ENCODE measurements at regions not wholly inside any gene's neighbourhood (a gene's known extent, or its start where the extent isn't known, plus 50 kb on each side); places are given as distances from the start of the nearest gene placed in this dataset.
"Not testable (repeated sequence)": the region's sequence is repeated elsewhere in the genome, so short reads cannot be mapped to it uniquely, and the experiment has no call there.

DNA sequence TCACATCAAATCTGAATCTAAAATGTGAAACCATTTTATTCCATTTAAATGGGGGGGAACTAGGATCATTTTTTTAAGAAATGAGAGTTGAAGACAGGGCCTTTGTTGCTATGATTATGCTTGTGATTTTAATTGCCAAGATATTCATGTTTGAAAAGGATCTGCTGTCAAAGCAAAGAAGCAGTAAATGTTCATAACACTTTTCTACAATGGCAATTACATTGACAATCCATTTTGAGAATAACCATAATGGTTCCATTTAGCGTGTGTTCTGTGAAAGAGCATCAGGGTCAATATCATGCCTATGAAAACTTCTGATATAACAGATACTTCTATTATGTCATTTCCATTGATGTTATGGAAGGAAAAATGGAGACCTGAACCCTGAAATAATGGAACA is 745.8 kb upstream of the SGO1 start:
- TF ChIP-seq, protein P1, sequence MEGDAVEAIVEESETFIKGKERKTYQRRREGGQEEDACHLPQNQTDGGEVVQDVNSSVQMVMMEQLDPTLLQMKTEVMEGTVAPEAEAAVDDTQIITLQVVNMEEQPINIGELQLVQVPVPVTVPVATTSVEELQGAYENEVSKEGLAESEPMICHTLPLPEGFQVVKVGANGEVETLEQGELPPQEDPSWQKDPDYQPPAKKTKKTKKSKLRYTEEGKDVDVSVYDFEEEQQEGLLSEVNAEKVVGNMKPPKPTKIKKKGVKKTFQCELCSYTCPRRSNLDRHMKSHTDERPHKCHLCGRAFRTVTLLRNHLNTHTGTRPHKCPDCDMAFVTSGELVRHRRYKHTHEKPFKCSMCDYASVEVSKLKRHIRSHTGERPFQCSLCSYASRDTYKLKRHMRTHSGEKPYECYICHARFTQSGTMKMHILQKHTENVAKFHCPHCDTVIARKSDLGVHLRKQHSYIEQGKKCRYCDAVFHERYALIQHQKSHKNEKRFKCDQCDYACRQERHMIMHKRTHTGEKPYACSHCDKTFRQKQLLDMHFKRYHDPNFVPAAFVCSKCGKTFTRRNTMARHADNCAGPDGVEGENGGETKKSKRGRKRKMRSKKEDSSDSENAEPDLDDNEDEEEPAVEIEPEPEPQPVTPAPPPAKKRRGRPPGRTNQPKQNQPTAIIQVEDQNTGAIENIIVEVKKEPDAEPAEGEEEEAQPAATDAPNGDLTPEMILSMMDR (conservative IDR thresholded peaks at IDR 0.05 in 1 of 2, IDR thresholded peaks at IDR 0.05 in 1 of 2; ENCODE audit: low read depth in 1 of 2, low read length in 2 of 2), result no peak
- TF ChIP-seq EZH2 (IDR thresholded peaks at IDR 0.05; ENCODE audit: low read length, missing control alignments), result no peak
- no peaks in the 10 kb centered on the region for H4K20me1 ChIP-seq (ENCODE audit: control insufficient read depth, extremely low read depth, insufficient read depth, low read length)
- H3K79me2 ChIP-seq (ENCODE audit: control insufficient read depth, insufficient read depth, low read length), result no peaks in the 10 kb centered on the region
- H3K27me3 ChIP-seq (ENCODE audit: control insufficient read depth, insufficient read depth, low read length), result no peaks in the 10 kb centered on the region
- no peak overlapping the region for H2AFZ ChIP-seq (ENCODE audit: low read length)
- no peak overlapping the region for H3K4me3 ChIP-seq (replicated peaks in 1 of 4; ENCODE audit: control extremely low read depth in 1 of 4, insufficient read depth in 1 of 4, low read depth in 3 of 4, low read length in 4 of 4)
- H3K4me2 ChIP-seq (ENCODE audit: extremely low read depth, insufficient read depth, low read length), result no peak overlapping the region
- H3K4me1 ChIP-seq (ENCODE audit: control insufficient read depth, extremely low read depth, insufficient read depth, low read length), result no peaks in the 10 kb centered on the region
- no peak overlapping the region for H3K27ac ChIP-seq (ENCODE audit: insufficient read depth, low read length)
- H3K9me3 ChIP-seq (ENCODE audit: control insufficient read depth, insufficient read depth, low read depth, low read length), result no peaks in the 10 kb centered on the region
- no peak overlapping the region for H3K9ac ChIP-seq (ENCODE audit: insufficient read depth, low read length)
- no peak for DNase-seq (ENCODE audit: low read depth in 2 of 2)
- no peaks in the 10 kb centered on the region for H3K36me3 ChIP-seq (ENCODE audit: control insufficient read depth, insufficient read depth, low read length)

DNA sequence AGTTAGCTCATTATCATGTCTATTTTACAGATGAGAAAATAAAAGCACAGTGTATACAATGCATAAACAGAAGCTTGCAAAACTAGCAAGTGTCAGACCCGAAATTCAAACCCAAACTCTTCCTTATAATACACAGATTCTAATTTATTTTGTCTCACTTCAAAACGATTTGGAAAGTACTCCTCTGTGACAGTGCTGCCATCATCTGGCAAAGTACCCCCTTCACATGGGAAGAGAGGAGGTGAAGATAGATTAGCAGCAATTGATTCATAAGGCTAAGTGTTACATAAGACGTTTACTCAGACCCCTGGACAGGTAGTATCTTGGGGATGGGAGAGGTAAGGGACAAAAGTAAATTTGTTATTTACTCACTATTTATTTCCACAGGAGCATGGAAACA is 744.0 kb upstream of the SGO1 start:
- Histone ChIP-seq H3K79me2 (ENCODE audit: control insufficient read depth, insufficient read depth, low read length) (no peaks in the 10 kb centered on the region), H3K9me3 (ENCODE audit: control insufficient read depth, insufficient read depth, low read depth, low read length) (no peaks in the 10 kb centered on the region), H3K27ac (ENCODE audit: insufficient read depth, low read length) (no peak overlapping the region), H4K20me1 (ENCODE audit: control insufficient read depth, extremely low read depth, insufficient read depth, low read length) (no peaks in the 10 kb centered on the region), H3K4me1 (ENCODE audit: control insufficient read depth, extremely low read depth, insufficient read depth, low read length) (no peaks in the 10 kb centered on the region), H3K4me2 (ENCODE audit: extremely low read depth, insufficient read depth, low read length) (no peak overlapping the region), H3K9ac (ENCODE audit: insufficient read depth, low read length) (no peak overlapping the region), H2AFZ (ENCODE audit: low read length) (no peak overlapping the region), H3K27me3 (ENCODE audit: control insufficient read depth, insufficient read depth, low read length) (no peaks in the 10 kb centered on the region), H3K36me3 (ENCODE audit: control insufficient read depth, insufficient read depth, low read length) (no peaks in the 10 kb centered on the region), H3K4me3 (replicated peaks in 1 of 4; ENCODE audit: control extremely low read depth in 1 of 4, insufficient read depth in 1 of 4, low read depth in 3 of 4, low read length in 4 of 4) (no peak overlapping the region)
- TF ChIP-seq, protein P1 (conservative IDR thresholded peaks at IDR 0.05 in 1 of 2, IDR thresholded peaks at IDR 0.05 in 1 of 2; ENCODE audit: low read depth in 1 of 2, low read length in 2 of 2), result peak in 1 of 2 donors; percentile 40
- no peak for TF ChIP-seq EZH2 (IDR thresholded peaks at IDR 0.05; ENCODE audit: low read length, missing control alignments)
- peak; percentile 5 to 15 for DNase-seq (ENCODE audit: low read depth in 2 of 2)

DNA sequence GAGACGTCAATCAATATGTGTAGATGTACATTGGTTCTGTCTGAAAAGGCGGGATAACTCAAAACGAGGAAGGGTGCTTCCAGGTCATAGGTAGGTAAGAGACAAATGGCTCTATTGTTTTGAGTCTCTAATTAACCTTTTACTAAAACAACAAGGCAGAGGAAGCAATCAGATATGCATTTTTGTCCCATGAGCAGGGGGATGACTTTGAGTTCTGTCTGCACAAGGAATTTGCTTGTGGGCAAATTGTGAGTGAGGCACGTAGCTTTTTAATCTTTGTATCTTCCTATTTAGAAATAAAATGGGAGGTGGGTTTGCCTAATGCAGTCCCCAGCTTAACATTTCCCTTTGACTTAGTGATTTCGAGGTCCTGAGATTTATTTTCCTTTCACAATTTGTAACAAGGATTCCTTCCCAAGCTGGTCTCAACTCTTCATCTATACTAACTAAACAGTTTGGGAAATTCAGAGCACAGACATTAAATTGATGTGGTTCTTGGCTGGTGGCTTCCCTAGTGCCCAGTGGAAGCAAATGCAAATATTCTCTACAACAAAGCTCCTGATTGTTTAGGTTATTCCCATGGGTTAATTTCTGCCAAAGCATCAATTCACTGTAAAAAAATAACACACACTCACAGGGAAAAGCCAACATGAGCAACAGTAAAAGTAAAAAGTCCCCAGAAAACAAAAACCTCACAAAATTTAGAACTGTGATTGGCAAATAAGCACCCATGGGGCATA is 738.8 kb upstream of the SGO1 start:
- no peak overlapping the region for H3K27ac ChIP-seq (ENCODE audit: insufficient read depth, low read length)
- H3K79me2 ChIP-seq (ENCODE audit: control insufficient read depth, insufficient read depth, low read length), result no peaks in the 10 kb centered on the region
- DNase-seq (ENCODE audit: low read depth in 2 of 2), result peak in 1 of 2 donors; percentile 43
- no peaks in the 10 kb centered on the region for H3K36me3 ChIP-seq (ENCODE audit: control insufficient read depth, insufficient read depth, low read length)
- no peak for TF ChIP-seq EZH2 (IDR thresholded peaks at IDR 0.05; ENCODE audit: low read length, missing control alignments)
- TF ChIP-seq, protein P1 (conservative IDR thresholded peaks at IDR 0.05 in 1 of 2, IDR thresholded peaks at IDR 0.05 in 1 of 2; ENCODE audit: low read depth in 1 of 2, low read length in 2 of 2), result no peak
- H3K9me3 ChIP-seq (ENCODE audit: control insufficient read depth, insufficient read depth, low read depth, low read length), result no peaks in the 10 kb centered on the region
- H2AFZ ChIP-seq (ENCODE audit: low read length), result no peak overlapping the region
- no peak overlapping the region for H3K4me3 ChIP-seq (replicated peaks in 1 of 4; ENCODE audit: control extremely low read depth in 1 of 4, insufficient read depth in 1 of 4, low read depth in 3 of 4, low read length in 4 of 4)
- no peak overlapping the region for H3K4me2 ChIP-seq (ENCODE audit: extremely low read depth, insufficient read depth, low read length)
- no peaks in the 10 kb centered on the region for H3K27me3 ChIP-seq (ENCODE audit: control insufficient read depth, insufficient read depth, low read length)
- no peak overlapping the region for H3K9ac ChIP-seq (ENCODE audit: insufficient read depth, low read length)
- no peaks in the 10 kb centered on the region for H4K20me1 ChIP-seq (ENCODE audit: control insufficient read depth, extremely low read depth, insufficient read depth, low read length)
- no peaks in the 10 kb centered on the region for H3K4me1 ChIP-seq (ENCODE audit: control insufficient read depth, extremely low read depth, insufficient read depth, low read length)

DNA sequence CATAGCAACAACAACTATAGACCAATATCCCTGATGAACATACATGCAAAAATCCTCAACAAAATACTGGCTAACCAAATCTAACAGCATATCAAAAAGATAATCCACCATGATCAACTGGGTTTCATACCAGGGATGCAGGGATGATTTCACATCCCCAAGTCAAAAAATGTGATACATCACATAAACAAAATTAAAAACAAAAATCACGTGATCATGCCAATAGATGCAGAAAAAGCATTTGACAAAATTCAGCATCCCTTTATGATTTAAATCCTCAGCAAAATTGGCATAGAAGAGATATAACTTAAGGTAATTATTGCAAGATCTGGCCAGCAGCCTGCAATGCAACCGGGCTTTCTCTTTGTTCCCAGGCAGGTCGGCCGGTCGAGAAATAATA is 735.1 kb upstream of the SGO1 start:
- H3K4me2 ChIP-seq (ENCODE audit: extremely low read depth, insufficient read depth, low read length); H2AFZ ChIP-seq (ENCODE audit: low read length); H3K4me3 ChIP-seq (replicated peaks in 1 of 4; ENCODE audit: control extremely low read depth in 1 of 4, insufficient read depth in 1 of 4, low read depth in 3 of 4, low read length in 4 of 4); H3K79me2 ChIP-seq (ENCODE audit: control insufficient read depth, insufficient read depth, low read length); H4K20me1 ChIP-seq (ENCODE audit: control insufficient read depth, extremely low read depth, insufficient read depth, low read length); H3K36me3 ChIP-seq (ENCODE audit: control insufficient read depth, insufficient read depth, low read length); DNase-seq (ENCODE audit: low read depth in 2 of 2); H3K9ac ChIP-seq (ENCODE audit: insufficient read depth, low read length); H3K9me3 ChIP-seq (ENCODE audit: control insufficient read depth, insufficient read depth, low read depth, low read length); H3K27ac ChIP-seq (ENCODE audit: insufficient read depth, low read length); H3K27me3 ChIP-seq (ENCODE audit: control insufficient read depth, insufficient read depth, low read length); H3K4me1 ChIP-seq (ENCODE audit: control insufficient read depth, extremely low read depth, insufficient read depth, low read length): not testable (repeated sequence)

Measured in fibroblast of lung (primary cell).